B cell (primary cell): ENCODE measurements at regions not wholly inside any gene's neighbourhood (a gene's known extent, or its start where the extent isn't known, plus 50 kb on each side); places are given as distances from the start of the nearest gene placed in this dataset.

Experiments
- ATAC-seq: fragments of 200-7000 bp; cut with Tn5 transposase; one replicate; pipeline ENCODE4 v1.10.0; 2021; ENCODE audit warnings: low read depth, mild to moderate bottlenecking, moderate number of reproducible peaks, moderate library complexity
- CTCF ChIA-PET: fragments of 350-600 bp; sonication (Branson Sonifier 250); formaldehyde crosslinking; loops from one replicate; lab custom pipeline; 2021; ENCODE audit warnings: antibody characterized with exemption, inconsistent platforms; lab: Charles Lee
- POLR2A ChIA-PET: fragments of 350-600 bp; sonication (Branson Sonifier 250); formaldehyde crosslinking; loops from one replicate; lab custom pipeline; 2021; ENCODE audit warnings: antibody characterized with exemption; lab: Charles Lee
- DNase-seq: peaks from one replicate; pipeline ENCODE4 v3.0.0; 2013
- H2AFZ ChIP-seq: 2 replicates; pipeline ENCODE4 v1.6.1; 2012; ENCODE audit warnings: mild to moderate bottlenecking, low read depth, low read length; ENCODE audit not compliant: insufficient read depth, poor library complexity, severe bottlenecking
- H3K27ac ChIP-seq, 2 donors: 1 replicate in 1 of 2; 2 replicates in 1 of 2; pipeline ENCODE4 v1.5.1; 2012 to 2013; ENCODE audit warnings: low read length in 2 of 2, mild to moderate bottlenecking in 2 of 2, moderate library complexity in 1 of 2
- H3K27me3 ChIP-seq, 4 experiments: fragments of 200-600 bp in 1 of 4; sonication (generic) in 1 of 4; replicated peaks in 1 of 4; 1 replicate in 2 of 4; 2 replicates in 2 of 4; pipeline versions ENCODE4 v1.6.1 to v1.7.0; 2013 to 2016; ENCODE audit warnings: low read length in 3 of 4, mild to moderate bottlenecking in 2 of 4, mixed read lengths in 1 of 4, moderate library complexity in 1 of 4; ENCODE audit not compliant: insufficient read depth in 4 of 4, control insufficient read depth in 3 of 4; ENCODE audit errors: control extremely low read depth in 1 of 4
- H3K36me3 ChIP-seq, 2 experiments: replicated peaks in 1 of 2; 1 replicate in 1 of 2; 2 replicates in 1 of 2; pipeline versions ENCODE4 v1.6.1 to v1.7.1; 2013; ENCODE audit warnings: low read length in 1 of 2; ENCODE audit not compliant: insufficient read depth in 2 of 2, control insufficient read depth in 1 of 2; ENCODE audit errors: control extremely low read depth in 1 of 2, extremely low read depth in 1 of 2
- H3K4me1 ChIP-seq, 2 donors: fragments of 200-600 bp in 1 of 2; sonication (generic) in 1 of 2; 1 replicate in 1 of 2; 2 replicates in 1 of 2; pipeline versions ENCODE4 v1.5.1 to v1.6.1; 2013 to 2017; ENCODE audit warnings: low read length in 2 of 2; ENCODE audit not compliant: control insufficient read depth in 2 of 2, insufficient read depth in 2 of 2
- H3K4me2 ChIP-seq: replicated peaks from 2 replicates; pipeline ENCODE3; 2012; ENCODE audit warnings: mild to moderate bottlenecking, low read depth, low read length; ENCODE audit not compliant: poor library complexity, severe bottlenecking
- H3K4me3 ChIP-seq, 5 experiments: fragments of 200-600 bp in 1 of 5; sonication (generic) in 1 of 5; 1 replicate in 3 of 5; 2 replicates in 2 of 5; pipeline versions ENCODE4 v1.5.1 to v1.7.0; 2011 to 2016; ENCODE audit warnings: low read length in 4 of 5, mild to moderate bottlenecking in 4 of 5, low read depth in 2 of 5, control low read depth in 1 of 5, moderate library complexity in 1 of 5; ENCODE audit not compliant: insufficient read depth in 1 of 5; ENCODE audit errors: control extremely low read depth in 1 of 5, extremely low read depth in 1 of 5
- H3K79me2 ChIP-seq: fragments of 200-600 bp; sonication (generic); one replicate; pipeline ENCODE4 v1.6.0; 2016; ENCODE audit warnings: low read length; ENCODE audit not compliant: control insufficient read depth, insufficient read depth
- H3K9ac ChIP-seq: fragments of 200-600 bp; sonication (generic); 2 replicates; pipeline ENCODE4 v1.6.1; 2017; ENCODE audit warnings: mild to moderate bottlenecking, low read length, moderate library complexity
- H3K9me3 ChIP-seq, 3 donors: one replicate each; pipeline versions ENCODE4 v1.6.1 to v1.7.1; 2013; ENCODE audit warnings: low read length in 2 of 3; ENCODE audit not compliant: control insufficient read depth in 2 of 3, insufficient read depth in 1 of 3; ENCODE audit errors: control extremely low read depth in 1 of 3
- H4K20me1 ChIP-seq: 2 replicates; pipeline ENCODE4 v1.6.0; 2012; ENCODE audit warnings: mild to moderate bottlenecking, low read length; ENCODE audit not compliant: insufficient read depth, control insufficient read depth, poor library complexity, severe bottlenecking
- H3K27ac Mint-ChIP-seq: one replicate; pipeline ENCODE4 v1.8.0; 2021; ENCODE audit warnings: mixed read lengths
- H3K27me3 Mint-ChIP-seq: one replicate; pipeline ENCODE4 v1.8.0; 2021; ENCODE audit warnings: mixed read lengths
- H3K4me1 Mint-ChIP-seq: one replicate; pipeline ENCODE4 v1.8.0; 2021; ENCODE audit warnings: mixed read lengths
- H3K4me3 Mint-ChIP-seq: one replicate; pipeline ENCODE4 v1.8.0; 2021; ENCODE audit warnings: mixed read lengths
- H3K9me3 Mint-ChIP-seq: one replicate; pipeline ENCODE4 v1.8.0; 2022; ENCODE audit warnings: mixed read lengths; ENCODE audit not compliant: insufficient read depth
- EZH2 ChIP-seq: IDR thresholded peaks from 2 replicates; pipeline ENCODE4 v1.6.1; 2012; ENCODE audit warnings: borderline replicate concordance, low read depth, mild to moderate bottlenecking, moderate library complexity, low read length; ENCODE audit not compliant: insufficient read depth, poor library complexity, severe bottlenecking
- WGBS: methylation state at CpG from one replicate; pipeline ENCODE4 v1.1.5; 2013; ENCODE audit warnings: missing lambda C conversion rate; ENCODE audit not compliant: insufficient coverage; 5-methylcytosine and 5-hydroxymethylcytosine counted together
- intact Hi-C: fragments of 100-400 bp; cut with micrococcal nuclease; formaldehyde crosslinking; loops from one replicate; pipeline ENCODE4 v1.10.0; 2022
- TF ChIP-seq, protein P1 (sequence below): fragments of 200-600 bp; IDR thresholded peaks from one replicate; pipeline ENCODE4 v1.8.0; 2022; ENCODE audit warnings: antibody characterized with exemption, mild to moderate bottlenecking

DNA sequence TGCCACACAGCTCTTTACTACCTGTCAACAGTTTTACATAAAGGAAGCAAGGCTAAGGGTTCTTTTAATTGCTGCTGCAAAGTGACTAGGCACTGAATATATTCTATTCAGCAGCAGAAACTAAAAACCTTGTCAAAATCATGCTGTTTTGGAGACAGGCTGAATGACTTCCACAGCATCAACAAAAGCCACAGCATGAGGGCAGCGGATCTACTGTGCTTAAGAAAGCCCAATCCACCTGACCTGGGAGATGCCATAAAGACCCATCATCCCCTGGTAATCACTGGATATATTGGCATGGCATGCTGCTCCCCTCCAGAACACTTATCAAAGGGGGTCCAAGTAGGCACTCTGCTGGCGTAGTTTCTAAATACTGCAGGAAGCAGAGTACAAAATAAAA is 715.1 kb upstream of the SLC8A1 start:
- Histone ChIP-seq H3K9ac (no peak overlapping the region), H3K27me3 (no peaks in the 10 kb centered on the region), H2AFZ (no peak overlapping the region), H3K27ac (no peak overlapping the region), H3K4me3 (no peak overlapping the region), H3K4me1 (no peaks in the 10 kb centered on the region), H3K4me2 (no peak overlapping the region), H4K20me1 (no peaks in the 10 kb centered on the region), H3K36me3 (no peaks in the 10 kb centered on the region), H3K79me2 (no peaks in the 10 kb centered on the region), H3K9me3 (no peaks in the 10 kb centered on the region)
- no CpG with 5 or more reads among the region's 2 CpGs for WGBS
- CTCF ChIA-PET: no interaction called here
- no peaks in the 10 kb centered on the region for H3K27me3 Mint-ChIP-seq
- no peaks in the 10 kb centered on the region for H3K4me1 Mint-ChIP-seq
- no peaks in the 10 kb centered on the region for H3K9me3 Mint-ChIP-seq
- intact Hi-C loops: no loop called here
- ATAC-seq: no peak
- TF ChIP-seq EZH2: no peak
- TF ChIP-seq, protein P1, sequence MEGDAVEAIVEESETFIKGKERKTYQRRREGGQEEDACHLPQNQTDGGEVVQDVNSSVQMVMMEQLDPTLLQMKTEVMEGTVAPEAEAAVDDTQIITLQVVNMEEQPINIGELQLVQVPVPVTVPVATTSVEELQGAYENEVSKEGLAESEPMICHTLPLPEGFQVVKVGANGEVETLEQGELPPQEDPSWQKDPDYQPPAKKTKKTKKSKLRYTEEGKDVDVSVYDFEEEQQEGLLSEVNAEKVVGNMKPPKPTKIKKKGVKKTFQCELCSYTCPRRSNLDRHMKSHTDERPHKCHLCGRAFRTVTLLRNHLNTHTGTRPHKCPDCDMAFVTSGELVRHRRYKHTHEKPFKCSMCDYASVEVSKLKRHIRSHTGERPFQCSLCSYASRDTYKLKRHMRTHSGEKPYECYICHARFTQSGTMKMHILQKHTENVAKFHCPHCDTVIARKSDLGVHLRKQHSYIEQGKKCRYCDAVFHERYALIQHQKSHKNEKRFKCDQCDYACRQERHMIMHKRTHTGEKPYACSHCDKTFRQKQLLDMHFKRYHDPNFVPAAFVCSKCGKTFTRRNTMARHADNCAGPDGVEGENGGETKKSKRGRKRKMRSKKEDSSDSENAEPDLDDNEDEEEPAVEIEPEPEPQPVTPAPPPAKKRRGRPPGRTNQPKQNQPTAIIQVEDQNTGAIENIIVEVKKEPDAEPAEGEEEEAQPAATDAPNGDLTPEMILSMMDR: no peak
- POLR2A ChIA-PET: no interaction called here
- no peak overlapping the region for H3K4me3 Mint-ChIP-seq
- H3K27ac Mint-ChIP-seq: no peak overlapping the region
- no peak for DNase-seq

DNA sequence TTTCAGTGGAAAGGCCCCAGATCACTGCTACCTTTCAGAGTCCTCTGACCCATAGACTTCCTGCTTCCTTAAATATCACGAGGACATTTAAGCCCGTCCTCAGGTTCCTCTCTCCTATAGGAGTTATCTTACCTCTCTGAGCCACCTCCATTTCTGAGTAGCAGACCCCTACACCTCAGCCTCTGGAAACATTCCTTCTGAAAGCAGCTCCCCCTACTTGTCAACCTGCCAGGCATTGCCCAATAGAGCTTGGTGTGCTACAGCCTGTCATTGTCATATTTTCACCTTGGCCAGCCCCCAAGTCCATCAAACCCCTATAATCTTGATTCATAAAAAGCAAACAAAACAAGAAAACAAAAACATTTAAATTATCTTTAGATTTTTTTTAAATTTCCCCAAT is 717.9 kb upstream of the SLC8A1 start:
- WGBS: 62% methylated on average over 2 of the region's 2 CpGs
- H3K4me1 Mint-ChIP-seq: no peaks in the 10 kb centered on the region
- POLR2A ChIA-PET: no interaction called here

More for the DNA sequence above, 717.9 kb upstream of the SLC8A1 start:
- no peak overlapping the region for H3K4me3 ChIP-seq
- no peak overlapping the region for H2AFZ ChIP-seq
- no peaks in the 10 kb centered on the region for H3K27me3 Mint-ChIP-seq
- no peaks in the 10 kb centered on the region for H3K9me3 Mint-ChIP-seq
- no peaks in the 10 kb centered on the region for H3K4me1 ChIP-seq
- no peak overlapping the region for H3K27ac ChIP-seq
- H3K9me3 ChIP-seq: no peaks in the 10 kb centered on the region
- CTCF ChIA-PET: no interaction called here
- H3K27me3 ChIP-seq: no peaks in the 10 kb centered on the region
- no peak overlapping the region for H3K27ac Mint-ChIP-seq
- ATAC-seq (no peak), DNase-seq (no peak)
- intact Hi-C loops: no loop called here
- no peaks in the 10 kb centered on the region for H3K79me2 ChIP-seq
- H3K4me2 ChIP-seq: no peak overlapping the region
- H3K36me3 ChIP-seq: no peaks in the 10 kb centered on the region
- no peak overlapping the region for H3K4me3 Mint-ChIP-seq
- TF ChIP-seq EZH2: no peak
- no peaks in the 10 kb centered on the region for H4K20me1 ChIP-seq
- no peak overlapping the region for H3K9ac ChIP-seq
